MM.1S (cell line): ENCODE measurements at regions not wholly inside any gene's neighbourhood (a gene's known extent, or its start where the extent isn't known, plus 50 kb on each side); places are given as distances from the start of the nearest gene placed in this dataset.

Source experiments
- DNase-seq: peaks from one replicate; pipeline ENCODE4 v3.0.0-alpha.2; 2015
- H2AFZ ChIP-seq: fragments of 300-600 bp; sonication (generic); 2 replicates; pipeline ENCODE4 v1.6.0; 2016; ENCODE audit warnings: antibody characterized with exemption, low read length
- H3F3A ChIP-seq: fragments of 300-600 bp; sonication (generic); 2 replicates; pipeline ENCODE4 v1.6.1; 2016; ENCODE audit warnings: mild to moderate bottlenecking, antibody characterized with exemption, low read length, moderate library complexity, mixed read lengths; ENCODE audit not compliant: insufficient read depth
- H3K27ac ChIP-seq: fragments of 300-600 bp; sonication (generic); 2 replicates; pipeline ENCODE4 v1.5.1; 2016; ENCODE audit warnings: mild to moderate bottlenecking, low read length
- H3K27me3 ChIP-seq: fragments of 300-600 bp; sonication (generic); replicated peaks from 2 replicates; pipeline ENCODE4 v1.6.0; 2016; ENCODE audit warnings: low read length; ENCODE audit not compliant: insufficient read depth
- H3K36me3 ChIP-seq: fragments of 300-600 bp; sonication (generic); replicated peaks from 2 replicates; pipeline ENCODE4 v1.6.1; 2016; ENCODE audit warnings: mild to moderate bottlenecking, low read length, mixed read lengths; ENCODE audit not compliant: insufficient read depth
- H3K4me1 ChIP-seq: fragments of 300-600 bp; sonication (generic); 2 replicates; pipeline ENCODE4 v1.6.1; 2016; ENCODE audit warnings: low read length, mixed read lengths
- H3K4me2 ChIP-seq: fragments of 300-600 bp; sonication (generic); 2 replicates; pipeline ENCODE4 v1.6.0; 2016; ENCODE audit warnings: low read depth, low read length
- H3K4me3 ChIP-seq: fragments of 300-600 bp; sonication (generic); 2 replicates; pipeline ENCODE4 v1.5.1; 2016; ENCODE audit warnings: low read length, mixed read lengths
- H3K79me2 ChIP-seq: fragments of 300-600 bp; sonication (generic); 2 replicates; pipeline ENCODE4 v1.6.1; 2016; ENCODE audit warnings: mixed run types, low read length, mixed read lengths
- H3K9ac ChIP-seq: fragments of 300-600 bp; sonication (generic); 2 replicates; pipeline ENCODE4 v1.6.1; 2016; ENCODE audit warnings: low read length, mixed read lengths
- H3K9me2 ChIP-seq: fragments of 300-600 bp; sonication (generic); replicated peaks from 2 replicates; pipeline ENCODE4 v1.6.1; 2016; ENCODE audit warnings: mild to moderate bottlenecking, low read length, mixed read lengths; ENCODE audit not compliant: insufficient read depth
- H3K9me3 ChIP-seq: fragments of 300-600 bp; sonication (generic); replicated peaks from 2 replicates; pipeline ENCODE4 v1.6.1; 2016; ENCODE audit warnings: mild to moderate bottlenecking, low read length, mixed read lengths; ENCODE audit not compliant: insufficient read depth
- H4K20me1 ChIP-seq: fragments of 300-600 bp; sonication (generic); 2 replicates; pipeline ENCODE4 v1.6.1; 2016; ENCODE audit warnings: mild to moderate bottlenecking, low read length, moderate library complexity, mixed read lengths; ENCODE audit not compliant: insufficient read depth
- CTCF ChIP-seq: fragments of 300-600 bp; sonication (generic); IDR thresholded peaks from 2 replicates; pipeline ENCODE4 v1.5.1; 2016; ENCODE audit warnings: antibody characterized with exemption, low read length, mixed read lengths
- EZH2 ChIP-seq: fragments of 300-600 bp; sonication (generic); optimal IDR thresholded peaks from 2 replicates; pipeline ENCODE3; 2017; ENCODE audit warnings: low read depth, mild to moderate bottlenecking, antibody characterized with exemption, low read length, mixed read lengths
- EZH2phosphoT487 ChIP-seq: fragments of 300-600 bp; sonication (generic); IDR thresholded peaks from 2 replicates; pipeline ENCODE4 v1.6.1; 2018; ENCODE audit warnings: antibody characterized with exemption, low read length

DNA sequence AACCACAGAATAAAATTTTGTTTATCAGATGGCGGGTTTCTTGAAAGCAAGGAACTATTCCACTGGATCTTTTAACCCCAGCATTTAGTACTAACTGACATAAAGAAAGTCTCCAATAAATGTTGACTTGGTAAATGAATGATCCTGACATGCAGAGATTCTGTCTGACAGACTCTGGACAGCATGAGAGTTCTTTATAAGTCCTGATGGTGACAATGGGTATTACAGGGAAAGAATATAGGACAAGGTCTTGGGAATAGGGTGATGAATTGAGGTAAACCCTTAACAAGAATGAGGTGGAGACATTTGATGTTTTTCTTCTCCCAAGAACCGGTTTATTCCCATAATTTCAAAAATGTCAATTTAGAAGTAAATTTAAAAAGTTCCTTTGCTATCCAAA lies 453.9 kb downstream of the TUSC1 start:
- TF ChIP-seq EZH2phosphoT487 (no peak), CTCF (no peak), EZH2 (no peak)
- Histone ChIP-seq H3K4me1 (no peaks in the 10 kb centered on the region), H3K27me3 (no peaks in the 10 kb centered on the region), H3K27ac (no peak overlapping the region), H3K36me3 (no peaks in the 10 kb centered on the region), H3K9me2 (no peaks in the 10 kb centered on the region), H4K20me1 (no peaks in the 10 kb centered on the region), H3F3A (no peaks in the 10 kb centered on the region), H3K4me2 (no peak overlapping the region), H3K9ac (no peak overlapping the region), H3K9me3 (no peaks in the 10 kb centered on the region), H3K79me2 (no peaks in the 10 kb centered on the region), H2AFZ (no peak overlapping the region), H3K4me3 (no peak overlapping the region)
- no peak for DNase-seq

DNA sequence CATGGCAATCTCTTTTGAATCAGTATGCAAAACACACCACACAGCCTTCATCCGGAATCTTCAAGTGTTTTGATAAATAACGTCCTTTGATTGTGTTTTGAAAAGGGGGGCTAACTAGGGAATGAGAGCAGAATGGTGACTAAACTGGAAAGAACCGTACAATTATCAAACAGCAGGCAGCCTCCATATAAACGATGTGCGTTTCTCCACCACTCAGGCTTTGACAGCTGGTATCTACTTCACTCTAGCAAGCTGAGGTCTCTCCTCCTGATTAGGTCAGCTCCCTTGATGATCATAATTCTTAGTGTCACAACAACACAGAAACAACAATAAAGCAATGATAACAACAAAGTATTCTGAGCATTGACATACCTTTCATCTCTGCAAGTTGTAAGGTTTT lies 465.9 kb downstream of the TUSC1 start:
- Histone ChIP-seq H2AFZ (no peak overlapping the region), H4K20me1 (no peaks in the 10 kb centered on the region), H3K9me3 (no peaks in the 10 kb centered on the region), H3K9ac (no peak overlapping the region), H3K4me3 (no peak overlapping the region), H3K36me3 (no peaks in the 10 kb centered on the region), H3F3A (no peaks in the 10 kb centered on the region), H3K79me2 (no peaks in the 10 kb centered on the region), H3K4me2 (no peak overlapping the region), H3K9me2 (no peaks in the 10 kb centered on the region), H3K27ac (no peak overlapping the region), H3K4me1 (no peaks in the 10 kb centered on the region), H3K27me3 (no peaks in the 10 kb centered on the region)
- DNase-seq: no peak
- no peak for TF ChIP-seq EZH2phosphoT487
- TF ChIP-seq EZH2: no peak
- no peak for TF ChIP-seq CTCF

GRCh38 chr9:25207402-25208195 lies 470.6 kb downstream of the TUSC1 start:
- no peaks in the 10 kb centered on the region for H3F3A ChIP-seq
- H3K79me2 ChIP-seq: no peaks in the 10 kb centered on the region
- H3K9me3 ChIP-seq: no peaks in the 10 kb centered on the region
- DNase-seq: no peak
- no peaks in the 10 kb centered on the region for H3K36me3 ChIP-seq
- H3K4me2 ChIP-seq: no peak overlapping the region
- H3K27ac ChIP-seq: no peak overlapping the region
- no peak overlapping the region for H3K9ac ChIP-seq
- no peak for TF ChIP-seq EZH2
- no peak for TF ChIP-seq EZH2phosphoT487
- TF ChIP-seq CTCF: no peak
- no peak overlapping the region for H3K4me3 ChIP-seq
- H3K4me1 ChIP-seq: no peaks in the 10 kb centered on the region
- H2AFZ ChIP-seq: no peak overlapping the region
- no peaks in the 10 kb centered on the region for H4K20me1 ChIP-seq
- no peaks in the 10 kb centered on the region for H3K27me3 ChIP-seq
- H3K9me2 ChIP-seq: no peaks in the 10 kb centered on the region
